Stimulated activated naive CD8-positive, alpha-beta T cell treated with anti-CD3 and anti-CD28 coated beads, Interleukin-15, Interleukin-2, amounts not matched to agents 100 ng/mL and 50 ng/mL, for 24 hours (primary cell): ENCODE measurements at regions not wholly inside any gene's neighbourhood (a gene's known extent, or its start where the extent isn't known, plus 50 kb on each side); places are given as distances from the start of the nearest gene placed in this dataset.
"Not testable (repeated sequence)": the region's sequence is repeated elsewhere in the genome, so short reads cannot be mapped to it uniquely, and the experiment has no call there.

Experiments used
- H3K27ac Mint-ChIP-seq: one replicate; pipeline ENCODE4 v1.8.0; 2021; ENCODE audit warnings: mild to moderate bottlenecking, mixed read lengths
- H3K27me3 Mint-ChIP-seq: one replicate; pipeline ENCODE4 v1.8.0; 2021; ENCODE audit warnings: mixed read lengths
- H3K36me3 Mint-ChIP-seq: one replicate; pipeline ENCODE4 v1.8.0; 2021; ENCODE audit warnings: low read depth, mixed read lengths
- H3K4me1 Mint-ChIP-seq: one replicate; pipeline ENCODE4 v1.8.0; 2021; ENCODE audit warnings: low read depth, mixed read lengths
- H3K4me3 Mint-ChIP-seq: one replicate; pipeline ENCODE4 v1.8.0; 2021; ENCODE audit warnings: mild to moderate bottlenecking, mixed read lengths
- H3K9me3 Mint-ChIP-seq: one replicate; pipeline ENCODE4 v1.8.0; 2021; ENCODE audit warnings: mixed read lengths

DNA sequence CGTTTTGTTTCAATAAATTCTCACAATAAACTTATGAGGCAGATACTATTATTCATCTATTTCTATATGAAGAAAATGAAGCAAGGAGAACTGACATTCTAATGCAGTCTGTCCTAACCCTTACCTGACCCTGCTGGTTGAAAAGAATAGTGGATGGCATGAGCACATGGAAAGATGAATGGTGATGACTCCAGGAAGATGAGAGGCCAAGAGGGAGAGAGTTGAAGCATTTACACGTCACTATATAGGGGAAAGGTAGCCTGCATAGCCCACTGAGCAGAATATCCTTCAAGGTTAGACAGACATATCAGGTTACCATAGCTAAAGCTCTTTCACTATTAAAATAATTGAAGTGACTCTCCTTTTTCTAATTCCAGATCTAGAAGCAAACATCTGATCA lies 163.9 kb upstream of the CDK1 start:
- Mint-ChIP-seq H3K4me3 (no peak overlapping the region), H3K4me1 (peaks cover 10% of the 10 kb centered on the region)

GRCh38 chr10:60613434-60613833 lies 164.8 kb upstream of the CDK1 start:
- H3K4me1 Mint-ChIP-seq: peaks cover 10% of the 10 kb centered on the region
- H3K9me3 Mint-ChIP-seq: no peaks in the 10 kb centered on the region
- no peaks in the 10 kb centered on the region for H3K27me3 Mint-ChIP-seq
- H3K4me3 Mint-ChIP-seq: no peak overlapping the region
- no peak overlapping the region for H3K27ac Mint-ChIP-seq
- H3K36me3 Mint-ChIP-seq: no peaks in the 10 kb centered on the region

More for the DNA sequence above, 163.9 kb upstream of the CDK1 start:
- Mint-ChIP-seq H3K36me3 (no peaks in the 10 kb centered on the region), H3K27ac (no peak overlapping the region), H3K27me3 (no peaks in the 10 kb centered on the region), H3K9me3 (no peaks in the 10 kb centered on the region)

- Mint-ChIP-seq H3K27me3 (no peaks in the 10 kb centered on the region), H3K36me3 (no peaks in the 10 kb centered on the region), H3K4me1 (peaks cover 10% of the 10 kb centered on the region), H3K4me3 (no peak overlapping the region), H3K27ac (no peak overlapping the region), H3K9me3 (no peaks in the 10 kb centered on the region)
Measured at GRCh38 chr10:60611291-60611747, 167.0 kb upstream of the CDK1 start.

GRCh38 chr10:60607372-60607771 lies 170.9 kb upstream of the CDK1 start:
- no peaks in the 10 kb centered on the region for H3K36me3 Mint-ChIP-seq
- H3K4me3 Mint-ChIP-seq: no peak overlapping the region
- no peaks in the 10 kb centered on the region for H3K27me3 Mint-ChIP-seq
- H3K9me3 Mint-ChIP-seq: no peaks in the 10 kb centered on the region
- H3K4me1 Mint-ChIP-seq: peaks cover 10% of the 10 kb centered on the region
- no peak overlapping the region for H3K27ac Mint-ChIP-seq

DNA sequence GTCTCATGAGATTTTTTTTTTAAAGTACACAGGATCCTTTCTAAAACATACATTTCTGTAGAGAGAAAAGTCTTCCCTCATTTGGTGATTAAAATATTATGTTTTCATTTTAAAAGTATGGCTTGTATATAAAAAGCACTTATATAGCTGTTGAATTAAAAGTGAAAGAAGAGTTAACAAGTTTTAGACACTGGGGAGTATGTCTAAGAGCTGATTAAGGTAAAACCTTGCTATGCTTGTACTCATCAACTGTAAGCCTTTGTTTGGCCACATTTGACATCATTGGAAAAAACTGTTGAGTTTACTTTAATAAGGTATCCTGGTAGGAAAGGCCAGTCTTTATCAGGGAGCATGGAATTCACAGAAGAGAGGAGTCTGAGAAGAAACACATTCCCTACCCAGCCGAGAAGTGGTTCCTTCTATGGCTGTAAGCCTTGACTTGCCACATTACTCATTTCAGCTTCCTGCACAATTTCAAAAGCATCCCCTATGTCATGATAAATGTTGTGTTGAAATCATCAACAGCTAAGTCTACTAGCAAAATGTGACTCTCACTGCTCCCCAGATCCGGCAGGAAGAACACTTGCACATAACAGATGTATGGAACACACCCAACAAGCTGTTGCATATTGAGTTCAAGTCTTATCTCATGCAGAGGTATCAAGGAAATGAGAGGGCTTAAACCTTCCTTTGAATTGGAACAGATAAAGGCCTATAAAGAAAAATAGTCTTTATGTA lies 171.8 kb upstream of the CDK1 start:
- peaks cover 5% of the 10 kb centered on the region for H3K4me1 Mint-ChIP-seq
- no peaks in the 10 kb centered on the region for H3K9me3 Mint-ChIP-seq
- H3K27ac Mint-ChIP-seq: no peak overlapping the region
- no peak overlapping the region for H3K4me3 Mint-ChIP-seq
- no peaks in the 10 kb centered on the region for H3K27me3 Mint-ChIP-seq
- H3K36me3 Mint-ChIP-seq: no peaks in the 10 kb centered on the region

- Mint-ChIP-seq H3K27me3 (no peaks in the 10 kb centered on the region), H3K36me3 (no peaks in the 10 kb centered on the region), H3K27ac (no peak overlapping the region), H3K4me3 (no peak overlapping the region), H3K9me3 (no peaks in the 10 kb centered on the region), H3K4me1 (no peaks in the 10 kb centered on the region)
Measured at GRCh38 chr10:60605476-60605875, 172.8 kb upstream of the CDK1 start.

DNA sequence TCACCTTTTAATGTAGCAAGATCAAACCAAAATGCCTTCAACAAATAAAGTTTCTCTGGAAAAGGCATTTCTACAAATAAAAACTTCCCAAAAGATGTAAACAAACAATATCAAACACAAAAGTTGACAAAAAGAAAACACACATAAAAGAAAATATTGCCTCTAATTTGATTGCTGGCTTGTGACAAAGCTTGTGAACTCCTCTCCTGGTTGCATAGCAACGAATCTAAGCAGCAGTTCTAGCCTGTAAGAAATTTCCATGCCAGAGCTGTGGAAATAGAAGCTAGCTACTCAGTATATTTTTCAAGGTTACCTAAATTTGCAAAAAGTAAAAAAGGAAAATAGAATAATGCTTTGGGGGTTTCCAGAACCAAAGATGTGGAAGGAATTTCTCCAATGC lies 173.9 kb upstream of the CDK1 start:
- Mint-ChIP-seq H3K36me3 (no peaks in the 10 kb centered on the region), H3K4me3 (no peak overlapping the region), H3K27ac (no peak overlapping the region), H3K4me1 (no peaks in the 10 kb centered on the region), H3K9me3 (no peaks in the 10 kb centered on the region), H3K27me3 (no peaks in the 10 kb centered on the region)

GRCh38 chr10:60597513-60597912 lies 180.8 kb upstream of the CDK1 start:
- Mint-ChIP-seq H3K4me1 (peaks cover 2% of the 10 kb centered on the region), H3K4me3 (no peak overlapping the region), H3K27me3 (no peaks in the 10 kb centered on the region), H3K9me3 (no peaks in the 10 kb centered on the region), H3K36me3 (no peaks in the 10 kb centered on the region), H3K27ac (no peak overlapping the region)

GRCh38 chr10:60595852-60596251 lies 182.4 kb upstream of the CDK1 start:
- Mint-ChIP-seq H3K27me3 (no peaks in the 10 kb centered on the region), H3K27ac (no peak overlapping the region), H3K9me3 (peaks cover 4% of the 10 kb centered on the region), H3K4me3 (no peak overlapping the region), H3K36me3 (no peaks in the 10 kb centered on the region), H3K4me1 (peaks cover 2% of the 10 kb centered on the region)

DNA sequence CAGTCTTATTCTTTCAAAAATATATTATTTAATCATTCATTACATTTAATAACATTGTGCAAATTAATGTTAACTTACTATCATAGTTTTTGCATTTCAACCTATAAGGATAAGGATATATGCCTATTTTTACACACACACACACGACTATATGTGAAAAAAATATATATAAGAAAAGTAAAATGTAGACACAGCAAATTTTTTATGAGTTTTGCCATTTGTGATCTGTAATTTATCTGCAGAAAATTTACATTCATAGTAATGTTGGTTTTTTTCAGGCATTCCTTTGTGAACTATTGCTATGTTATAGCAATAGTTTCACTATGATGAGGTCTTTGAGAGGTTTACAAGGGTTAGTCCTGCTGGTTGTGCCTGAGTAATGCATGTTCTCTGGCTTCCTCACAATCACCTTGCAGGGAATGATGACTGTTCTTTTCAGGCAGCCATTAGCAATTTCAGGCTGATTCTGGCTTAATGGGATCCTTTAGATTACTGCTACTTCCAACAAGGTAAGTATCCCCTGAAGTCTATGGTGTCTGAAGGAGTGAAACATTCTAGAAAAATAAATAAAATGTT lies 183.7 kb upstream of the CDK1 start:
- Mint-ChIP-seq H3K27ac (no peak overlapping the region), H3K4me1 (peaks cover 2% of the 10 kb centered on the region), H3K36me3 (no peaks in the 10 kb centered on the region), H3K4me3 (no peak overlapping the region), H3K27me3 (no peaks in the 10 kb centered on the region), H3K9me3 (peaks cover 4% of the 10 kb centered on the region)

- Mint-ChIP-seq H3K36me3 (no peaks in the 10 kb centered on the region), H3K27me3 (no peaks in the 10 kb centered on the region), H3K4me3 (no peak overlapping the region), H3K27ac (no peak overlapping the region), H3K4me1 (peaks cover 2% of the 10 kb centered on the region), H3K9me3 (peaks cover 4% of the 10 kb centered on the region)
Measured at GRCh38 chr10:60591119-60591518, 187.2 kb upstream of the CDK1 start.

- H3K27me3 Mint-ChIP-seq: no peaks in the 10 kb centered on the region
- no peaks in the 10 kb centered on the region for H3K36me3 Mint-ChIP-seq
- no peak overlapping the region for H3K4me3 Mint-ChIP-seq
- H3K27ac Mint-ChIP-seq: no peak overlapping the region
- H3K9me3 Mint-ChIP-seq: peaks cover 4% of the 10 kb centered on the region
- peaks cover 2% of the 10 kb centered on the region for H3K4me1 Mint-ChIP-seq
Measured at GRCh38 chr10:60589376-60589775, 188.9 kb upstream of the CDK1 start.

DNA sequence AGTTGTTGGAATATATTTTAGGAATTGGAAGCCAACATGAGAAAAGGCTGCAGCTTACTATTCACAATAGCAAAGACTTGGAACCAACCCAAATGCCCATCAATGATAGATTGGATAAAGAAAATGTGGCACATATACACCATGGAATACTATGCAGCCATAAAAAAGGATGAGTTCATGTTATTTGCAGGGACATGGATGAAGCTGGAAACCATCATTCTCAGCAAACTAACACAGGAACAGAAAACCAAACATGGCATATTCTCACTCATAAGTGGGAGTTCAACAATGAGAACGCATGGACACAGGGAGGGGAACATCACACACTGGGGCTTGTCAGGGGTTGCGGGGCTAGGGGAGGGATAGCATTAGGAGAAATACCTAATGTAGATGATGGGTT lies 192.1 kb upstream of the ANK3 start:
- not testable (repeated sequence) for H3K27ac Mint-ChIP-seq, H3K4me1 Mint-ChIP-seq

DNA sequence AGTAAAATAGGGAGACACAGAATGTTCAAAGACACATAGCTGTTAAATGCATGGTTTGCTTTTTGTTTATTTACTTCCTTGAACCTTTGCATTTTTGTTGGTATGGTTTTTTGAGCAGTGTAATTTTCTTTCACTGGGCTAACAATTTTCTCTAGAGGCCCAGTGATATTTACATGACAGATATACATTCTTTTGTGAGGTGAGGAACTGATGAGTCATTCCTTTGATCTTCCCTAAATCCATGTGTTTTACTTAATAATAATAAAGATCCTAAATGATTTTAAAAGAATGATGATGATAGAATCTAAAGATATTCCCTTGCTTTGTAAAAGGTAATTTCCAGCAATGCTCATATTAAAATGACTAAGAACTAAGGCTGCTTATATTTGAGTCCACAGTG lies 188.5 kb upstream of the ANK3 start:
- no peaks in the 10 kb centered on the region for H3K36me3 Mint-ChIP-seq
- peaks cover 12% of the 10 kb centered on the region for H3K27me3 Mint-ChIP-seq
- H3K27ac Mint-ChIP-seq: no peak overlapping the region
- H3K9me3 Mint-ChIP-seq: peaks cover 11% of the 10 kb centered on the region
- H3K4me3 Mint-ChIP-seq: no peak overlapping the region
- H3K4me1 Mint-ChIP-seq: peaks cover 26% of the 10 kb centered on the region

More for the DNA sequence above, 192.1 kb upstream of the ANK3 start:
- H3K27me3 Mint-ChIP-seq, H3K4me3 Mint-ChIP-seq, H3K36me3 Mint-ChIP-seq: not testable (repeated sequence)
- peaks cover 11% of the 10 kb centered on the region for H3K9me3 Mint-ChIP-seq

DNA sequence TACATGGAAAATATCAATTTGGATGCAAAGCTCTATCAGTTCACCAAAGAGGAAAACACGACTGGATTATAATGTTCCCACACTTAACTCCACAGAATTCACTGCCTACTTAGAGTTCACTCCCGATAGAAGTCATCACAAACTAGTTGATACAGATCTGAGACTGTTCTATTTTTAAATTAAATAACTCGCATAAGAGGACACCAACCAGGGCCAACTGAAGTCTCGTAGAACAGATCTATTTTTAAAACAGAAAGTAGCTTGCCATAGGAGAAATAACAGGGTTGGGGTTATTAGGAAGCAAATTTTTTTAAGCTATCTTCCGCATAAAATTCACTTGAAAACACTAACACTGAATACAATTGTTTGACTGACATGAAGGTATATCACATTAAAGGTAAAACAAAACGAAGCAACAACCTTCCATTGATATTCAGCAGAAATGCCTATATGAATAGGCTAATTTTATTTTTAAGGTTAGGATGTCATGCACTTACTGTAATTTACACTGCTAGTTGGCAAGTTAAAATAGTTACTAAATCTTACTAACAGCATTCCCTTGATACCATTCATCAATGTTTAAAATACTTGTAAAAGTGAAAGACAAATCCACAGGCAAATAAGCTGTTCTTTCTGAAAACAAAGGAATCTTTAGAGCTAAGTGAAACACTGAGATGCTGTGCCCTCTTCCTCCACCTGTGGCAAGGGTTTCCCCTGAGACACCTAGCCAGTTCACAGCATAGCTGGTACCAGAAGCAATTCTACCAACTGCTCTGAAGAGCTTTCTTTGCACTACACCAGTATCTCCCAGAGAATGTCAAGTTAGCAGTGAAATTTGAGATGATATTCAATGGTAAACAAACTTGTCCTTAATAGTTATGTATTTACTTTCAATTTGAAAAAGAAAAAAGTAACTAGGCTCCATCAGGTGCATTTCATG lies 186.7 kb upstream of the ANK3 start:
- H3K36me3 Mint-ChIP-seq: no peaks in the 10 kb centered on the region
- no peak overlapping the region for H3K27ac Mint-ChIP-seq
- peaks cover 39% of the 10 kb centered on the region for H3K4me1 Mint-ChIP-seq
- H3K9me3 Mint-ChIP-seq: peaks cover 4% of the 10 kb centered on the region
- H3K27me3 Mint-ChIP-seq: peaks cover 13% of the 10 kb centered on the region
- H3K4me3 Mint-ChIP-seq: no peak overlapping the region
